NCI-H2081 treated with DMSO at 0.1 percent for 48 hours (cell line): ENCODE measurements at regions not wholly inside any gene's neighbourhood (a gene's known extent, or its start where the extent isn't known, plus 50 kb on each side); places are given as distances from the start of the nearest gene placed in this dataset.

ENCODE experiments used
- DNase-seq: peaks from one replicate; lab custom pipeline; 2025; lab: John Stamatoyannopoulos, UW

GRCh38 chr15:31151301-31152233 is 50.0 kb upstream of the TRPM1 start:
- no peak for DNase-seq

GRCh38 chr15:31153531-31153930 is 52.0 kb upstream of the TRPM1 start:
- no peak for DNase-seq

GRCh38 chr15:31155151-31155550 is 53.6 kb upstream of the TRPM1 start:
- no peak for DNase-seq

GRCh38 chr15:31156226-31156625 is 54.7 kb upstream of the TRPM1 start:
- no peak for DNase-seq

- no peak for DNase-seq
These were observed 55.3 kb upstream of the TRPM1 start for GRCh38 chr15:31156808-31157207.

- no peak for DNase-seq
These were observed 56.1 kb upstream of the TRPM1 start for GRCh38 chr15:31157644-31158069.

- no peak for DNase-seq
These were observed 57.5 kb upstream of the TRPM1 start for GRCh38 chr15:31158858-31159569.

- no peak for DNase-seq
These were observed 58.3 kb upstream of the TRPM1 start for GRCh38 chr15:31159837-31160236.

GRCh38 chr15:31160297-31160696 is 58.8 kb upstream of the TRPM1 start:
- DNase-seq: no peak

GRCh38 chr15:31160740-31161495 is 59.4 kb upstream of the TRPM1 start:
- DNase-seq: no peak

GRCh38 chr15:31161951-31162350 is 60.4 kb upstream of the TRPM1 start:
- no peak for DNase-seq

- no peak for DNase-seq
These were observed 61.4 kb upstream of the TRPM1 start for GRCh38 chr15:31162721-31163510.

GRCh38 chr15:31163769-31164572 is 62.4 kb upstream of the TRPM1 start:
- DNase-seq: no peak

GRCh38 chr15:31164573-31164912 is 63.0 kb upstream of the TRPM1 start:
- DNase-seq: no peak

GRCh38 chr15:31169558-31169957 is 68.0 kb upstream of the TRPM1 start:
- no peak for DNase-seq

GRCh38 chr15:31171731-31172130 is 70.2 kb upstream of the TRPM1 start:
- no peak for DNase-seq

- no peak for DNase-seq
These were observed 71.1 kb upstream of the TRPM1 start for GRCh38 chr15:31172606-31173005.

- no peak for DNase-seq
These were observed 72.4 kb upstream of the TRPM1 start for GRCh38 chr15:31173790-31174450.

GRCh38 chr15:31175484-31175883 is 74.0 kb upstream of the TRPM1 start:
- no peak for DNase-seq

GRCh38 chr15:31177951-31178350 is 76.4 kb upstream of the TRPM1 start:
- DNase-seq: no peak
